ENCODE measurements at regions not wholly inside any gene's neighbourhood (a gene's known extent, or its start where the extent isn't known, plus 50 kb on each side); places are given as distances from the start of the nearest gene placed in this dataset.

DNA sequence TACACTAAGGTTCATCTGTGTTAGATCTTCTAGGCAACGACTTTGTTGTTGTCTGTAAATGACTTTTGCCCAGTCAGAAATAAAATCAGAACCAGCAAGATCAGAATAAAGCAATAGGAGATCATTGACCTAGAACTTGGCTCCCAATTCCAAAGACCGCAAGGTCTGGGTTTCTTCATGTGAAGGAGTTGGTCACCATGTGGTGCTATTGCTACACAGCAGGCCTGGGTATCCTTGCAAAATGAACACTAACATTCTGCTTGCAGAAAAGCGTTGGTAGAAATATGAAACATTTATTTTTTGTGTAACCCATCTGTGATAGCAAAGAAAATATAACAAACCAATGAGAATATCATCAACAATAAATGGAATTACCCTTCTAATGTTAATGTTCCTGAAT, 831.0 kb downstream of the NXPH1 start:
- TF ChIP-seq EZH2 (IDR thresholded peaks at IDR 0.05) = no peak
- TF ChIP-seq, protein P1, sequence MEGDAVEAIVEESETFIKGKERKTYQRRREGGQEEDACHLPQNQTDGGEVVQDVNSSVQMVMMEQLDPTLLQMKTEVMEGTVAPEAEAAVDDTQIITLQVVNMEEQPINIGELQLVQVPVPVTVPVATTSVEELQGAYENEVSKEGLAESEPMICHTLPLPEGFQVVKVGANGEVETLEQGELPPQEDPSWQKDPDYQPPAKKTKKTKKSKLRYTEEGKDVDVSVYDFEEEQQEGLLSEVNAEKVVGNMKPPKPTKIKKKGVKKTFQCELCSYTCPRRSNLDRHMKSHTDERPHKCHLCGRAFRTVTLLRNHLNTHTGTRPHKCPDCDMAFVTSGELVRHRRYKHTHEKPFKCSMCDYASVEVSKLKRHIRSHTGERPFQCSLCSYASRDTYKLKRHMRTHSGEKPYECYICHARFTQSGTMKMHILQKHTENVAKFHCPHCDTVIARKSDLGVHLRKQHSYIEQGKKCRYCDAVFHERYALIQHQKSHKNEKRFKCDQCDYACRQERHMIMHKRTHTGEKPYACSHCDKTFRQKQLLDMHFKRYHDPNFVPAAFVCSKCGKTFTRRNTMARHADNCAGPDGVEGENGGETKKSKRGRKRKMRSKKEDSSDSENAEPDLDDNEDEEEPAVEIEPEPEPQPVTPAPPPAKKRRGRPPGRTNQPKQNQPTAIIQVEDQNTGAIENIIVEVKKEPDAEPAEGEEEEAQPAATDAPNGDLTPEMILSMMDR (IDR thresholded peaks at IDR 0.05) = no peak
